NCI-H524 (cell line): ENCODE measurements at regions not wholly inside any gene's neighbourhood (a gene's known extent, or its start where the extent isn't known, plus 50 kb on each side); places are given as distances from the start of the nearest gene placed in this dataset.
A peak's percentile ranks its signal among the peaks of the same experiment; 100 is the strongest.

Experiments
- DNase-seq, 2 experiments: peaks; one replicate each; lab custom pipeline; 2025; lab: John Stamatoyannopoulos, UW

- DNase-seq, result no peak
Measured at GRCh38 chr10:124227055-124227975, 133.9 kb upstream of the CHST15 start.

- no peak for DNase-seq
Measured at GRCh38 chr10:124226271-124227054, 133.1 kb upstream of the CHST15 start.

- DNase-seq, result no peak
Measured at GRCh38 chr10:124225467-124226270, 132.3 kb upstream of the CHST15 start.

GRCh38 chr10:124225029-124225466 is 131.7 kb upstream of the CHST15 start:
- no peak for DNase-seq

GRCh38 chr10:124224331-124225028 is 131.1 kb upstream of the CHST15 start:
- no peak for DNase-seq

GRCh38 chr10:124223711-124224085 is 130.3 kb upstream of the CHST15 start:
- no peak for DNase-seq

- no peak for DNase-seq
Measured at GRCh38 chr10:124222988-124223710, 129.8 kb upstream of the CHST15 start.

GRCh38 chr10:124222318-124222987 is 129.1 kb upstream of the CHST15 start:
- DNase-seq, result peak in 1 of 2 experiments; percentile 0

GRCh38 chr10:124221356-124222317 is 128.2 kb upstream of the CHST15 start:
- DNase-seq, result no peak

- DNase-seq, result no peak
Measured at GRCh38 chr10:124220971-124221355, 127.6 kb upstream of the CHST15 start.

- no peak for DNase-seq
Measured at GRCh38 chr10:124220547-124220946, 127.1 kb upstream of the CHST15 start.

- DNase-seq, result no peak
Measured at GRCh38 chr10:124219655-124220054, 126.3 kb upstream of the CHST15 start.

- no peak for DNase-seq
Measured at GRCh38 chr10:124219062-124219461, 125.7 kb upstream of the CHST15 start.

GRCh38 chr10:124217906-124218804 is 124.8 kb upstream of the CHST15 start:
- DNase-seq, result peak in 1 of 2 experiments; percentile 1

- no peak for DNase-seq
Measured at GRCh38 chr10:124217031-124217430, 123.6 kb upstream of the CHST15 start.

GRCh38 chr10:124214610-124215375 is 121.4 kb upstream of the CHST15 start:
- DNase-seq, result no peak

GRCh38 chr10:124213899-124214510 is 120.6 kb upstream of the CHST15 start:
- DNase-seq, result no peak
